SK-N-MC (cell line): ENCODE measurements at regions not wholly inside any gene's neighbourhood (a gene's known extent, or its start where the extent isn't known, plus 50 kb on each side); places are given as distances from the start of the nearest gene placed in this dataset.

Experiments
- EZH2 ChIP-seq: fragments of 200-600 bp; sonication (generic); IDR thresholded peaks from one replicate; pipeline ENCODE4 v1.6.1; 2017; ENCODE audit warnings: antibody characterized with exemption
- POLR2AphosphoS5 ChIP-seq: IDR thresholded peaks from 2 replicates; pipeline ENCODE4 v1.6.1; 2012; ENCODE audit warnings: mild to moderate bottlenecking, low read depth, low read length, borderline replicate concordance

GRCh38 chr4:161252520-161253141, 911.2 kb downstream of the FSTL5 start:
- TF ChIP-seq EZH2 (no peak), POLR2AphosphoS5 (no peak)
